NCI-H2171 treated with DMSO at 0.1 percent for 48 hours (cell line): ENCODE measurements at regions not wholly inside any gene's neighbourhood (a gene's known extent, or its start where the extent isn't known, plus 50 kb on each side); places are given as distances from the start of the nearest gene placed in this dataset.

Source experiments
- DNase-seq: peaks from one replicate; lab custom pipeline; 2025; lab: John Stamatoyannopoulos, UW

DNA sequence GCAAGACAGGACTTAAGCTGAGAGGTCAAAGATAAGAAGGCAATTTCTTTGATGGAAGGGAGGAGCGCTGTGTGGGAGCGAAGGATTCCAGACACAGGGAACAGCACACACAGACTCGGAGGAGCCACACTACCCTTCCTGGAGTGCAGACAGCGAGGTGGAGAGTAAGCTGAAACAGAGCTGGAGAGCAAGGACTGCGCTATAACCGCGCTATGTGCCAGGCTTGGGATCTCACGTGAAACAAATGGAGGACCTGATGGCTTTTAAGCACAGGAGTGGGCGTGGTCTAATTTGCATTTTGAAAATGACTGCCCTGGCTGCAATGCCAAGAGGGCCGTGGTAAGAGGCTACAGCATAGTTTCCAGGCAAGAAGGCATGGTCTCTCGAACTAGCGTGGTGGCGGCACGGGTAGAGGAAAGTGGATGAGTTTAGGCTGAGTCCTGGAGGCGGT lies 113.9 kb upstream of the SORBS2 start:
- DNase-seq, result no peak

DNA sequence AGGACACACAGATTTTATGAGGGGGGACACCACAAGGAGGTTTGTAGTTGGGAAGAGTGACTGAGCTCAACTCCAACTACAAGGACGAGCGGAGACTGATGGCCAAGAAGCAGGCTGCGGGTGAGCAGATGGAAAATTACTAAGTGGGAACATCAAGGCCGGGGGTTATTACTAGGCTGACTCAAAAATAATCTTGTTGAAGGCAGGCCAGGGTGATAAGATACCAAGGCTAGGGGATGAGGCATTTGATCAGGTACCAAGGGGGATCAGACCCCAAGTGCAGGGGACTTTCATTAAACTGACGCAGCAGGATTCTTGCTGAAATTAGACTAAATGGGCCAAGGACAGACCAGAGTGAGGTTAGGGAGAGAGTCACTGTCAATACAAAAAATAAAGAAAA lies 119.4 kb upstream of the SORBS2 start:
- no peak for DNase-seq

DNA sequence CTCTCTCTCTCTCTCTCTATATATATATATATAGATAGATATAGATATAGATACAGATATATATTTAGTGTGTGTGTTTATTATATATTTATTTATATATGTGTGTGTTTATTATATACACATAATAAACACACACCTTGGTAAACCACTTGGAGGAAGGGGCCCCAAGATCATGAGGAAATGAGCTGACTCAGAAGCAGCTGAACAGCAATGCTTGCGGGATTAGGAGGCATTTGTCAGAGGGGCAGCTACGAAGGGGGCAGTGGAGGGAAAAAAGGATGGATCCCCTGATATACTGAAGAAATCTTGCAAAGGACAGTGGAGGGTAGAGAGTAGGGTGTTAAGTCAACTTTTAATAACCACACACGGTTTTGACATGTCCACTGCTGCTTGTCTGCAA lies 120.0 kb upstream of the SORBS2 start:
- DNase-seq, result no peak

DNA sequence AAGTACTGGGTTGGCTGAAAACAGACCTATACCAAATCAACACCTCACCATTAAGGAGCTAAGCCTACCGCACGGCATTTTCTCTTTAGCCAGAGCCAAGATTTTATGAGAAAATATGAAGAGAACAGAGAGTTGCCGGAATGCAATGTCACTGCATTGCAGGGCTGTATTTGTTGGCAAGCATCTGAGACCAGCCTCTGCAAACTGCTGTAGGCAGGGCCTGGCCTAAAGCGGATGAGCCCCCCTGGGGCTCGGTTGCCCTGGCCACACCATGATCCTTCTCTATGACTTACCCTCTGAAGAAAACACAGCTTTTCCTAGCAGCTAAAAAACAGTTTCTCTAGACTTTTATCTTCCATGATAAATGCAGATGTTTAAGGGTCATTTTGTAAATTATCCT lies 120.5 kb upstream of the SORBS2 start:
- no peak for DNase-seq

DNA sequence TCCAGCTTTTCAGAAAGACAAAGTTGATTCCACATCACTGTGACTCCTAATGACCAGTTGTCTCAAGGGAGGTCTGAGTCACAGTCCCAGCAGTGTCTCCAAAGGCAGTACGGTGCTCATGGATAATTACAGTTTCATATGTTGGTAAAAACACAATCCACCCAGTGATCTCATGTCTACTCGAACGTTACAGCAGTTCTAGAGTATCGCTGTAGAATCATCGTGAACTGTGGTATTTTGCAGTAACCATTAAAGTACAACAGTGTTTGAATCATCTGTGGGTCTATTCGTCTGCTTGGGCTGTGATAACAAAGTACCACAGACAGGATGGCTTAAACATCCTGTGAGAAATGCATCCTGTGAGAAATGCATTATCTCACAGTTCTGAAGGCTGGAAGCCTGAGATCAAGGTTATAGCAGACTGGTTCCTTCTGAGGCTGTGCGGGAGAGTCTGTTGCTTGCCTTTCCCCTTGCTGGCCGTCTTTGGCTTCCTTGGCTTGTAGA lies 121.1 kb upstream of the SORBS2 start:
- DNase-seq, result no peak

DNA sequence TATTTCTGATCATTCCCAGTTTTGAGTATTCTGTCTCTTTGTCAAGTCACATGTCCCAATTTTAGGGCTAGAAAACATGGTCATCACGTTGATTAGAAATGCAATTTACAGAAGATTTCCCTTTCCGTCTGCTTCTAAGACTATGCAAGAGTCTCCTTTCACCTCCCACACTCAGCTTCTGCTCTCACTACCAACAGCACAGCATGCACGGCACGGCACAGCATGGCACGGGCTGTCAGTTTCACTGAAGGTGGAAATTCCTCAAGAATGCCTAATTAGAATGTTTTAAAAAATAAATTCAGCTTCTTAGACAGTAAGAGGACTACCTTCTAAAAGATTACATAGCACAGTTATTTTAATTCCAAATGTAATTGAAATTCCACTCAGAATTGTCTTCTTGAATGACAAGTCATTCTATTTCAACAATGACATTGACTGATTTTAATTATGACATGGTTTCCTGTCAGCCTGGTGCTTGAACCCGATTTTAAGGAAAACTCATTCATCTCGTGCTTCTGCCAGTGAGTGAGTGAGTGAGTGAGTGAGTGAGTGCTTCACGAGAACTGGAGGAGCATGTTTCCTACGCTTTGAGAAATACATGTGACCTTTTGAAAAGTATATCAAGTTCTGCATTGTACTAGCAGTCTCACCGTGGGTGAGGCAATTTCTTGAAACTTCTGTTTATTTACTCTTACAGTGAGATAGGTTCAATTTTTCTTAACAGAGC lies 124.8 kb upstream of the SORBS2 start:
- no peak for DNase-seq

DNA sequence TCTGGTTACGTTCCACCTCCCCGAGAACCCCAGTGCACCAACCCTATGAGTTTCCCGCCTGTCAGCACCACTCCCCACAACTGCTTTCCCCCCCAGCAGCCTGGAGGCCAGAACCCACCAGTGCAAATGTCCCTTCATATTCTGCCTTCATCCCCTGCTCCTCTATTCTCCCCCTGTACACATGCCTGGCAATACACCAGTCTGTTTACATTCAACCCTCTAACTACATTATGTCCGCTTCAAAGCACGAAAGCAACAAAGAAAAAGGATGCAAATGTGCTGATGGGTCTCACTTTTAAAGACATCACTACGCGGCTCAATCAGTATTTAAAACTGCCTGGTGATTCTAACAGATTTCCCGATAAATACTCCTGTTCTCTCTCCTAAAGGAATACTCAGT lies 126.7 kb upstream of the SORBS2 start:
- no peak for DNase-seq

DNA sequence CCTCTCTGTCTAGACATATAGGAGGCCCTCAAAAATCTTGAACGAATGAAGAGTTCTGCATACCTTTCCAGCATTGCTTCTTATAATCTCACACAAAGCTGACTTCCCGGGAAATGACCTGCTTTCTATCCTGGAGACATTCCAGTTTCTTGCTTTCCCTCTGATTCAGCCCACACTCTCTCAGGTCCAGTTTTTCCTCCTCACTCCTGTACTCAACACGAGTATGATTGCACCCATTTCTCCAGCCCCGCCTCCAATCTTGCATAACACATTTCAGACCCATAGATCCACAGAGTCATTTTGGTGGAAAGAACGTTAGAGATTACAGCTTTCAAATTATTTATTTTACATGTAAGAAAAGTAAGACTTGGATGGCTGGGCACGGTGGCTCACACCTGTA lies 127.5 kb upstream of the TLR3 start:
- DNase-seq, result no peak

DNA sequence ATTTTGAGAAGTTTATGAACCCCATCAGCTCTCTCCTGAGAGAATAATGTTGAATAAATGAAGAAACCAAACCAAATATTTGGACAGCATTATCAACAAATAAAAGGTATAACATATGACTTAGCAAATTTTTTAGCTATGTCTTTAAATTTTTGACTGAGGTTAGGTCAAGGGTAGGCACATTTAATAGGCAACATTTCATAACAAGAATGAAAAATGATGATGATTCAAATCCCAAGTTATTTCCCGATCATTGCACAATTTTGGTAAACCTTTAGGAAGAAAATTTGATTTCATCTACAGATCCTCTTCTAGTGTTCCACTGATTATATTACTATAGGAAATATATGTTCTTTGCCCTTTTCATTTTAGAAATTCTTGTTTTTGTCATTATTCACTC lies 123.7 kb upstream of the TLR3 start:
- DNase-seq, result no peak

DNA sequence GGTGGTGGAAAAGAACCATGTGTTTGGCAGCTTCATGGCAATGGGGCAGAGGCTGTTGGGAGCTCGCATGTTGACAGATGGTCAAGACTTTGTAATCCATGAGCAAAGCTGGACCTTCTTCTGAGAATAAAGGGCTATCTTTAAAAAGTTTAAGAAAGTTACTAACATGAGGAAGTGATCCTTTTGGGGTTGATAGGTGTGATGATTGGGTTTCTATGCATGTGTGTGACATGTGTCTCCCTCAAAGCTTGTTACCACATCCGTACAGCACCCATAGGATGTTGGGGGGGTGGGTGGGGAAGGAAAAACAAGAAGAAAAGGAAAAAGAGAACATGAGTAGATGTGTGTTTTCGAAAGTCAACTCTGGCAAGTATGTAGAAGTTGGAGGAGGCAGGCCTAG lies 123.0 kb upstream of the TLR3 start:
- no peak for DNase-seq

DNA sequence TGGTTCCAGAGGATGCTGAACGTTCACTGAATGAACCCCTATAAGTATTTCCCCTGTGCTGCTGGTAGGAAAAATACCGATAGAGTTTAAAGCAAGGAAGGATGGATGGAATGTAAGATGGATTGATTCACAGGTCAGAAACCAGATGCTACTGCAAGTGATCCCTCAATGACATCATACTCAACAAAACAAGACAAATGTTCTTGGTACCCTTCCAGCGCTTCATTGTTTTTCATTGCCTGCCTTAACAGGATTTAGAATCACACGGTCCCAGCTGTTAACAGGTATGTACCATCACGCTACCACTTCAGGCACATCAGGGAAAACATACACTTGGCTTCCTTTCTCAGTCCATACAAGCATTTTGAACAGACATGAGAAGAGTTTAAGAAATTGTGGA lies 118.1 kb upstream of the TLR3 start:
- DNase-seq, result peak; percentile 89

DNA sequence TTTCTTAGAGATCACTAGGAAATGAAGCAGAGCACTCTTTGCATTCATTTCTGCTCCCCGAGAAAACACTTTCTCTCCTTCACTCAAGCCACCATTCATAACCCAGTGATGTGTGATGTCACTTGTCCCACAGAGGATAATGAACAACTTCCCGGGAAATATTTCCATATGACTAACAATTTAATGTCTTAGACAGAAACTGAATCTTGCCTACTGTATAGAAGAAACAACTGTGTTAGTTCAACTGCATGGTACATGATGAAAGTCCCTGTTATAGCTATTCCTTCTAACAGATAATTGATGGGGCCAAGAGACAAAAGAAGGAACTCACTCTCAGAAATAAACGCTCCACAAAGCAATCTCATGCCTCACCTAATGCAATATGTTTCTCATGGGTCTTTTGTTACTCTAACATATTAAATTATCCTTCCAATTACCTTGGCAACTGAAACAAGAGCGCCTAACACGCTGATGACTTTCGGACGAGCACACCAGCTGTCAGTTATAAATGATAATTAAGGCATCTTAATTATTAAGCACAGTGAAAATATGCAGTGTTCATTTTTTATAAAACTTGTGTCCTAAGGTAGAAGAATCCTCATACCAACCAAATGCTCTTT lies 113.7 kb upstream of the TLR3 start:
- DNase-seq, result peak; percentile 50

DNA sequence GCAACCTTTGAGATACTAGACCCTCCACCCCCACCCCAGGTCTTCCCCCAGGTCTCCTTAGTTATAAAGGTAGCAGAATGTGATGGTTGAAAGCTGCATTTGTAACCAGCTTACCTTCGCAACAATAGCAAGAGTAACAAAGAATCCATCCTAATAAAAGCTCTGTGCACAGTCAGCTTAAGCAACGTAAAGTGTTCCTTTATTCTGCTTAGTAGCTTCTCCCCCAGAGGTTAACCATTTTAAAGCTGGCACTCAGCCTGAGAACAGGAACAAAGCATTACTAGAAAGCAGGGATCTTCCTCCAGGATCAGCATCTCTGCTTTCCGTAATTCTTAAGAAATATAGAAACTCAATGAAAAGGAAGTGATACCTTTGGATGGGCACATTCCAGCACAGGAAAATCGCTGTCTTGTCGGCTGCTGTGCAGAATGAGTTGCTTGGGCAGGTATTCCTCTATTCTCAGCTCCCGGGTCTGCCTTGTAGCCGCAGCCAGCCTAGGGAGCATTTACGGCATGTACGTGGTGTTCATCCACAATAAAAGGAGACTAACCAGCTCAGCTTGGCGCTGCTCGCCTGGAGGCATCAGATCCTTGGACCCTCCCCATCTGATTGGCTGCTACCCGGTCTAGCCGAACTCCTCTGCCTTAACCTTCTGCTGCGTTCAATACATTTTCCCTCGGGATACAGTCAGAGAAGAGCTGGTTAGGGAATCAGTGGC lies 113.0 kb upstream of the TLR3 start:
- peak; percentile 67 for DNase-seq

DNA sequence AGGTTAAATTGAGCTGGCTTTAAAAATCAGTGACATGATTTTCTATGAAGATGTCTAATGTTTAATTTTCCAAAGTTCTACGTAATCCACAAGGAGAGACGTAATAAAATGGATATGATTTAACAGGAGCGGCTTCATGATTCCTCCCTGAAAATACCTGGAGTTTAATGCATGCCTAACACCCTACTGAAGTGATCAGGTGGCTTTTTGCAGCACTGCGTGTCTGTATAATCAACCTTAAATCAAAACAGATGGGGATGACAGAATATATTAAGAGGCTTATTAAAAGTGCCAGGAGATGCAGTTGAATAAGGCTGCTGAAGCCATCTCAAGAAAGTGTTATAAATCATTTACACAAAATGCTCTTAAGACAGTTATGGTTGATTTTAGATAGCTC lies 112.4 kb upstream of the TLR3 start:
- peak; percentile 65 for DNase-seq

DNA sequence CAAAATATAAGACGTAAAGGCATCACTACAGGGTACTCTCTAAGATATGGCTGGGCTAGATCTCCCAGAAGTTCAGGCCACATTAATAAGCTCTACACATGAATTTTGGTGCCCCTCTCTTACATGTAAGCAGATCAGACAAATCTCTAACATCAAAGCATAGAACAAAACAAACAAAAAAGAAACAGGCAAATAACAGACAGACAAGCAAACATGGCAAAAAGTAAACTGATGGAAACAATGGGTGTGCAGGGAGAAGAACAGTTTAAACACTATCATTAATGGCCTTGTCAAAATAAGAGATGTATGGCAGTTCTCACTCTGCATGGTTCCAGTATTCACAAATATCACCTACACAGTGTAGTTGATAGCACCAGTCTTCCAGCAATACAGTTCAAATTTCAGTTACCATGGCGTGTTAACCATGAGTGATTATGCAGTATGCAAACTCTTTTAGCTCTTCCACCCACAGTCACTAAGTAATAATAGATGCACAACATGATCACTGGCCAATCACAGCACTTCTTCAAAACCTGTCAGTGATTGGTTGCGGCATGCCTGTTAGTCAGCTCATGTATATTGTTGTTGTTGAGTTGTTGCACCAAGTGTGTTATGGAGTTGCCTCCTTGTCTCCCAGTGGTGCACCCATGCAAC lies 110.7 kb upstream of the TLR3 start:
- no peak for DNase-seq

DNA sequence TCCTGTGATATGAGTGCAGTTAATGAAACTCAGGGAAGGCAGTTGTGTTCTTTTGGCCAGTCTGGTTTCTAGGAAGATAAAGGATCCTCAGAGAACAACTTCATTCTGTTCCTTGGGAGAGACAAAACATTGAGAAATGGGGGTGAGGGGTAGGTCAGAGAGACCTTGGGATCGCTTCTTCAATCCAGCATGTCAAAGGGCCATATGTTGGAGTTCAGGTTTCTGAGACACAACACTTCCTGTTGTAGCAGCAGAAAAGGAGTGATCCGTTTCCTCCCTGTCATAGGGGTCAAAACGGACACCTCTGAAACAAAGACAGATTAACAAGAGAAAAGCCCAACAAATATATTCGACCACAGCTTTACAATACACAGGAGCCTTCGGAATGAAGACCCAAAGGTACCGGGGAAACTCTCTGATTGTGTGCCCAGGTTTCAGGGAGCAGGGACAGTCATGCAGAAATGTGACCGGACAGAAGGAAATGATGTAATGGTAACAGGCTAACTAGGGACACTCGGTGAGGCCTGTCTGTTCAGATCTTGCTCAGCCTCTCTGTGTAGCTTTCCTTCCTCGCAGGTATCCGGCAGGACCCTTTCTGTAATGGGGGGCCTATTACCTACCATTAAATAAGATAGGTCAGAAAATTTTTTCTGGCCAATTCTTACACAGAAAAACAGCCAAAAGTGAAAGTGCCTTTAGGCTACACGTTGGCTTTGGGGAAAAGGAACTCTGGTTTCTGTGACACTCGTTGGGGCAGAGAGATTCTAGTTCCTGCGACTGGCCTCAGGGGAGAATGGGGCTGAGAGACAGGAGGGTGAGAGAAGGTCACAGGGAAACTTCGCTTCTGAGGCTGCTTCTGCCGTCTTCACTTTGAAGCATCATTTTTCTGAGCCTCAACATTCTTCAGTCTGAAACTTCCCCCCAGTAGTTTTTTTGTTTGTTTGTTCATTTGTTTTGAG lies 103.3 kb upstream of the TLR3 start:
- DNase-seq, result no peak

DNA sequence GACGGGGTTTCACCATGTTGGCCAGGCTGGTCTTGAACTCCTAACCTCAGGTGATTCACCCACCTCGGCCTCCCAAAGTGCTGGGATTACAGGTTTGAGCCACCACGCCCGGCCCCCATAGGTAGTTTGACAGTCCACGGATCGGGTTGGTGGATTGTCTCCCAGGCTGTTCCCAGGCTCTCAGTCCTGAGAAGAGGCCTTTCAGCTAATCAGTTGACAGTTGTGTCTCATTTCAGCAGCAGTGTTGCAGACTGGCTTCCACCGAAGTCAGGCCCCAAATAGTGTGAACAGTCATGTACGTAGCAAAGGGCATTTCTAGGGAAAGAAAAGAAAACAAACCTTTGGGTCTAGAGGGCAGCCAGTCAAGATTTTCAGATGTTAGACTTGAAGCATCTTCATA lies 102.4 kb upstream of the TLR3 start:
- no peak for DNase-seq

DNA sequence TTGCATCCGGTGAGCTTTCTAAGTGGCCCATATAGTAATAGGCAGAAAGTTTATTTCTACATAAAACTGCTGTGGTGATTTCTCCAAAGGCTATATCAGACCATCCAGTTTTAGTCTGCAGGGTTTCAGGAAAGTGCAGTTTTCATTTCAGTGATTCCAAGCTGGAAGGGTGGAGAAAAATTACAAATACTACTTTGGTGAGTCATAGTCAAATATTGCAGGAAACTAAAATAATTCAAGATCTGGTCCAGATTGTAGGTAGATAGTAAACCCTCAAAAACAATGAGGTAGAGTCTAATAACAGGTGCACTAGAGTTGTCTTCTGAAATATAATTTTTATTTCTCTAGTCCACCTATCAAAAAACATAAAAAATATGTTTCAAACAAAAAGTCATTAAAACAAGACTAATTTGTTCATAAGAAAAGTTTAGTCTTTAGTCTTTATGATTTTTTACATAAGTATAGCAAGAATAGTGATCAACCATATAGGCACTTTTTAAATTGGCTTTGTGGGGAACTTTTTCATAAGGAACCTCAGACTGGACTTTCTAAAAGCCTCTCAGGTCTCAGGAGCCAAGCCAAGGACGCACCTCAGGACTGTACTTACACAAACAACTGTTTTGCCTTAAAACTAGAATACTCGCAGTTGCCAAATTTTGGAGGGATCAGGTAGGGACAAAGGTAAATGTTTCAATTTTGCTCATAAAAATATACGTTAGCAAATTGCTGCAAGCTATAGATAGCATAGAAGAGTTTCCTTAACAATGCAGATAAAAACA lies 101.8 kb upstream of the TLR3 start:
- no peak for DNase-seq

DNA sequence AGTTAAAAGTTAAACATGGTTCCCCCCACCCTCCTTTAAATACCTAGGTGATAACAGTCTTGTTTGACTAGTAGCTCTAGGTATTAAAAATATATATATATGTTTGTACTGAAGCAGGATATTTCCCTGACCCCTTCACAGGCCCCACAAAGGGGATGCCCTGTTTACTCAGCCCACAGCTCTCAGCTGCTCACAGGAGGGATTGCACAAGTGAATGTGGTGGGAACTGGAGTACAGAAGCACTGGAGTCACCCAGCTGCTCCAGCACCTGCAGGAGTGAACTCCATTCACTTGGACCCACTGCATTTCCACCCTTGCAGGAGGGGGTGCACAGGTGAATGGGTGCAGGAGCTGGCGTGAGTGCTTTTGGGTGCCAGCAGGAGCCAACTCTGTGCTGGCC lies 99.3 kb upstream of the TLR3 start:
- DNase-seq, result no peak

DNA sequence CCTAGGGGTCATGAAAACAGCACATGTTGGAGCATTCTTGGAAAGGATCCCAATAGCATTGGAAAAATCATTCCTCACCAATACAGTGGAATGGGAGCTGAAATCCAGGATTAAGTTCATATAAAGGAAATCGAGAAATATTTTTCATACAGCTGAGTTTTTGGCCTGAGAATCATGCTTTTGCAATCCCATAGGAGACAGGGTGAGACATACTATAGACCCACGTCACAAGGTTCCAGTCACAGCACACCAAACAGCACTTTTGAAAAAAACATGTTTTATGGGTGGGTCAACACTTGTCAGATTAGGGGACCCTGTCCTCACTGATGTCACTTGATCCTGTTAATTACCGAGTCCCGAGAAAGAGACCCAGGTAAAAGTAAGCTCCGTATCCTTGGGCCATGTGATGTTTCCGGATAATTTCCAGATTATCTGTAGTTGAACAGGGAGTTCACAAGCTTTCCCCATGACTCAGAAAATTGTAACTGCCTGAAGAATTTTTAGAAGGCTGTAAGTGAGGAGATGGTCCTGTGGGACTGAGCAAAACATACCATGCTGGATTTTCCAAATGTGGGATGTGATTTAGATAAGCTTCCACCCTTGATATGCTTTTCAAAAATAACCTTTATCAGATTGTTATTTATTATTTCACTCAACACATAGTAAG lies 80.9 kb upstream of the TLR3 start:
- DNase-seq, result no peak
